HG03095 (cell line): ENCODE measurements at regions not wholly inside any gene's neighbourhood (a gene's known extent, or its start where the extent isn't known, plus 50 kb on each side); places are given as distances from the start of the nearest gene placed in this dataset.
A peak's percentile ranks its signal among the peaks of the same experiment; 100 is the strongest.

Source experiments
- ATAC-seq: cut with Tn5 transposase; IDR thresholded peaks from one replicate; pipeline ENCODE4 v1.9.1; 2021; ENCODE audit warnings: moderate library complexity; ENCODE audit not compliant: unreplicated experiment

DNA sequence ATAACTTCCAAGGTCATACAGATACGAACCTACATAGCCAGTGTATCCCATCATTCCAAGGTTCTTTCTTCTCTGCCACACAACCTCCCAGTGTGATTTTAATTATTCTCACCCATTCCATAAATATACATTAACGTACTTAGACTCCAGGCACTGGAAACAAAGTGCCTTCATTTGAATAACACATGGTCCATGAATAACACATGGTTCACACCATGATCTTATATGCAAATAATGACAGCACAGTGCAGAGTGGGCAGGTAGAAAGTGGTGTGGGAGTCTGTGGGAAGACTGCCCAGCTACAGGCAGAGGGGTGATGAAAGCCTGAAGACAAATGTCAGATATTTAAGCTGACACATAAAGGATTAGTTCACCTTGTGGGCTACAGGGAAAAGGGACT is 425.2 kb downstream of the HACE1 start:
- ATAC-seq = no peak

DNA sequence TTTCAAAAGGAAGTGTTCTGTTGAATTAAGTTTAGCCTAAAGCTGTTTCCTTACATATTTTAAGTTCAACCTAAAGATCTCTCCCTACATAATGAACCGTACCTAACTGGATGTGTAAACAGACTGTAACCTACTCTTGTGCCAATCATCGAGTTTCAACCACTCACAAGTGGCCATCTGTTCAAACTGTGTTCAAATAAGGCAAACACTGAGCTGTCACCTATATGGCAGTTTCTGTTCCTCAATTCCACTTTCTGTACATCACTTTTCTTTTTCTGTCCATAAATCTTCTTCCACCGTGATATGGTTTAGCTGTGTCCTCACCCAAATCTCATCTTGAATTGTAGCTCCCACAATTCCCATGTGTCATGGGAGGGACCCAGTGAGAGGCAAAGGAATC is 428.6 kb downstream of the HACE1 start:
- ATAC-seq = peak; percentile 55

DNA sequence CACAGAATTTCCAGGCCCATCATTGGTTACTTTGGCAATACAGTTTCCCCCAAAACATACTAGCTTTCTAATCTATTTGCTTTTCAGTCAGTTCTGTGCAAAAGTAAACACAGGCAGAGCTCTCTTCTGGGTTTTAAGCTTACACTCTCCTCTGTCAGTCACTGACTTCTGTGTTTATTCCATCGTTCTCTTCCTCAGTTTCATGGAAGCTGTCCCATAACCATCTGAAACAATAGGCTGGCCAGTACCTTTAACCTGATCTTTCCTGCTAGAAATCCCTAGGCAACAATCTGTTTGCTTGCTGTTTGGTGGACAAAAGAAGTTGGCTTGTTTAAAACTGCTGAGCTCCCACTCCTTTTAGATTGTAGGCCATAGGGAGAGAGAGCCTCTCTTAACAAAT is 431.5 kb downstream of the HACE1 start:
- ATAC-seq = no peak

DNA sequence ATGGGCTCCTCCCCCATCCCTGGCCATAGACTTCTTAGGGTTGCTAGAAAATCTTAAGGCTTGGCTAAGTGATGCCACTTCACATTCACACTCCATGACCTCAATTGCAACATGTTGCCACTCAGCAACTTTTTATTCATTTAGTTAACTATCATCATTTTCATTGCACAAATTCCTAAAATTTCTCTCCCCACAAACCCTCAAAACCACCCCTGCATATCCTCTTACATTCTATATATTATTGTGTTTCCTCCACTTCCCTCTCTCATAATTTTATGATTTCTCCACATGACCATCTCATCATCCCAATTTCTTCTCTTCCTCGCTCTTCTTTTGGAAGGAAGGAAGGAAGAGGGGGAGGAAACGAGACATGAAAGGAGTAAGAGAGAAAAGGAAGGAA is 436.0 kb downstream of the HACE1 start:
- ATAC-seq = no peak

DNA sequence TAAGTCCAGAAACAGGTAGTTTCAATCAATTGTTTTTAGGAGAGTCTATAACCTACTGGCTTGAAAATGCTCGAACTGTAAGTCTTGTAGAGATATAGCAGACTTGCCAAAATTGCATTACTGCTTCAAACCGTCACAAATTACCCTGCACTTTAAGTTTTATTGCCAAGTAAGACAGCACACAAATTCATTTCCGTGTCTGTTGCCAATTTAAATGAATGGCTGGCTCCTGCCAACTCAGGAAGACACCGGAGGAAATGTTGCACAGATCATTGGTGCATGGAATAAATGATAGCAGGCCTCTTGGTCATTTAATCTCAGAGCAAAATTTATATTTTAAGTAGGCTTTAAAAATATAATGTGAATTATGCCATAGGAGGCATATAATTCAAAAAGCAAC is 438.1 kb downstream of the HACE1 start:
- ATAC-seq = no peak

DNA sequence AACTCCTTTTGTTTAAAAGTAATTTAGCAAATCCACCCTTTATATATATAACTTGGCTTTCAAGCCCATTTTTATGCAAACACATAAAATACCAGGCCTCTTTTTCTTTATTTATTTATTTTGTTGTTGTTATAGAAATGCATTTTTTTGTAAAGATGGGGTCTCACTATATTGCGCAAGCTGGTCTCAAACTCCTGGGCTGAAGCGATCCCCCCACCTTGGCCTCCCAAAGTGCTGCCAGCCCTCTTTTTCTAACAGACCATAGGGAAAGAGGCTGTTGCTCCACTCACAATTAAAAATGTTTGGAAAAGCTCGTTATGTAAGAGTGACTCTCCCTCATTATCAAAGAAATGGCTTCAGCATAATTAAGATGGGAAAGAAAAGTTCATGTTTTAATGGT is 440.9 kb downstream of the HACE1 start:
- no peak for ATAC-seq

DNA sequence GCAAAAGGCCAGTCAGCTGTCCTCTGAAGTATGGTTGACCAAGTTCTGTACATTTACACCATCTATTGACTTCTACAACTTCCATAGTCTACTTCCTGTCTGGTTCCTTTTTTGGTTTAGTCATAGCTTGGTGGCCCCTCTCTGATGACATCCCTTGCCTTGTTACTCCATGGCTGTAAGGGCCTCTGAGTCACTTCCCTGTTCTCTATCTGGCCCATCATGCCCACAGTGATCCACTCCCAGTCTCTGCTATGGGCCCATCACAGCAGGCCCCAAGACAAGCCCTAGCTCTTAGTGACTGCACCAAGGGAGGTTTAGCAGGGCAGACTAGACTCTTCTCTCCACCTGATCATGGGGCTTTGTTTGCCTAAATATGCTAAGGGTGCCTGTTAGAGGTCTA is 441.6 kb downstream of the HACE1 start:
- ATAC-seq = no peak

DNA sequence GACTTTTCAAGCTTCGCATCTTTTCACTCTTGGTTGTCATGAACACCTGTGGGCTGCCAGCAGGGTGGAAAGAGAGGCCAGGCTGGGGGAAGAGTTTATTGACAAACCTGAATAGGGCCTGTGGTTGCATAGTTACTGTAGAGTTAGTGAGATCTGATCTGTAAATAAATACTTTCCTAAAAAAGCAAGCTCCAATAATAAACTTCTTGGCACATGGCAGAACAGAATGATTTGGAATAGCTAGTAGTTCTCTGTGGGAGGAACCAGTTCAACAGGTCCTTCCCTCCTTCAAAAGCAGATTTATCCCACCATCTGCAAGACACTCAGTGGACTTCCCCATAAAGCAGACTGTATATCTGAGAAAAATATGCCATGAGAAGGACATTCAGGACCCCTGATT is 445.0 kb downstream of the HACE1 start:
- no peak for ATAC-seq

DNA sequence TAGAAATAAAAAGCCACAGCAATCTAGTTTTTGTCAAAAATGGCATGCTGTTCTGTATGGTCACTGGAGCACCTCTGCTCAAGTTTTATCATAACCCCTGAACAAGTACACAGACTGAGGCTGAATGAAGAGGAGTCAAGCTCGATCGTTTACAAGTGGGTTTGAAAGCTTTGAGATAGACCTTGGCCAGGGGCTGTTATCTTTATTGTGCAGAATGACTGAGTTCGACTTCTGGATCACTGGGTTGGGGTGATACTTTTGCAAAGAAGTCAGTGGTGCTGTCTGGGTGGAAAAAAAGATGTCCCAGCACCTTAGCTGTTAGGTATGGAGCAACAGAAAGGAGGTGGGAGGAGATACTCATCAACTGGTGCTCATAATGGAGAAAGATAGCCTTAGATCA is 446.0 kb downstream of the HACE1 start:
- no peak for ATAC-seq

DNA sequence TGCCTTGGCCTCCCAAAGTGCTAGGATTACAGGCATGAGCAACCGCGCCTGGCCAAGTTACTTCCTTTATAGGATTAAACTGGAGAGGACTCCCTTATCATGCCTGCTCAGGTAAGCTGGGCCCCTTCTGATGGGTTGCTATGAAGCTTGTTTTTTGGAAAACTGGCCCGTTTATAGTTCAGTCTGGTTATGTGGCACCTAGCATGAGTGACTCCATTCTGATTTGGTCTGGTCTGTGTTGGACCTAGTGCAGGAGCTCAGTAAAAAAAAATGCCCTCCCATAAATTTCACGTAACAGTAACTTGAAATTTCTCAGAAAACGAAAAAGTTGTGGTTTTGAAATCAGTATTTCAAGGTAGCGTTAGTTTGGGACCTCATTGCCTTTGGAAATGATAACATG is 448.4 kb downstream of the HACE1 start:
- ATAC-seq = no peak

DNA sequence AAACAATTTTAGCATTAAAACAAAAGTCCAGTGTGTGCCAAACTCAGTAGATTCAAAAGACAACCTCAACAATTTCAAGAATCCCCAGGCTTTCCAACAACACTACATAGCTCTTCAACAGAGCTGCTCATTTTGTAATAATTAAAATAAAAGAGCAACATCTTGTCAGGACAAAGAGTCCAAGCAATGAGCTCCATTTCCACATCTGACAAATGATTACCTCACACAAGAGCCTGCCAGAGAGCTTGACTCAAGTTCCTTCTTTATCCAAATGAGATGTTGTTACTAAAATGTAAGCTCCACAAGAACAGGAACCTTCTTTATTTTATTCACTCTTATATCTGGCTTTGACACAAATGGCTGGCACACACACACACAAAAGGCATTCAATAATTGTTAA is 449.8 kb downstream of the HACE1 start:
- no peak for ATAC-seq

DNA sequence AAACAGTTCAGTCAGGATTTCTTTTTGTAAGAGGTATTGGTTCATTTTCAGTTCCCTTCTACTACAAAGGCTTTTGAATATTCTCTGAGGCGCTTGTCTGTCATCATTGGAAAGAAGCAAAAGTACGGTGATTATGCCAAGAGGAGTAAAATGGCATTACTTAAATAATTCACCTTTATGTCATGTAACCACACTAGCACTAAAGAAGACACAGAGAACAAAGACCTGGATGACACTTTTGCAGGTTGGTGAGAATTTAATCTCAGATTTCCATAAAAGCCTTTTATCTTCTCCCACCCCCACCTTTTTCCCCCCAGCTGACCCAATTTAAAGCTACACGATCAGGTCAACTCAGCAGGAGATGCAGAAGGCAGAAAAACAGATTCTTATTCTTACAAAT is 451.8 kb downstream of the HACE1 start:
- ATAC-seq = no peak

DNA sequence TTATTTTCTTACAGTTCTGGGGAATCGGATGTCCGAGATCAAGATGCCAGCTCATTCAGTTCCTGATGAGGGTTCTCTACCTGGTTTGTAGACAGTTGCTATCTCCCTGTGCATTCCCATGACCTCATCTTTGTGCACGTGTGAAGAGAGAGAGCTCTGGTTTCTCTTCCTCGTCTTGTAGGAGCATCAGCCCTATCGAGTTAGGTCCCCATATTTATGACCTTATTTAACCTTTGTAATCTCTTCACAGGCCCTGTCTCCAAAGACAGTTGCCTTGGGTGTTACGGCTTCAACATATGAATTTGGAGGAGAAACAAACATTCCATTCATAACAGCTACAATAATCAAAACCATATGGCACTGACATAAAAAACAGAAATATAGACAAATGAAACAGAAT is 455.3 kb downstream of the HACE1 start:
- ATAC-seq = no peak

DNA sequence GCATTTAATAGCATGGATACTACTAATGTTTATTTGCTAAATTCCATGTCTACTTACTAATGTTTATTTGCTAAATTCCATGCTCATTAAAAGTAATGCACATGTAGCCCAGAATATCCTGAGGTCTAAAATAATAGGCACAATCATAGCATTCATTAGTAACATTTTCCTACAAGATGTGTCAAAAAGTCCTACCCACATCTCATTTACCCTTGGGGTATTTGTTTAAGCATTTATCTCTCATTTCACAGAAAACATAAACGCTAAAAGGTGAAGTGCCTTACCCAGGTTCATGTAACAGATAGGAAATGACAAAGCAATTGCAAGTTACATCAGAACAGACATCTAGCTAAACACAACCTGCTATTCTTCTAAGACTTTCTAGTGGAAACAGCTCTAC is 457.1 kb downstream of the HACE1 start:
- no peak for ATAC-seq

DNA sequence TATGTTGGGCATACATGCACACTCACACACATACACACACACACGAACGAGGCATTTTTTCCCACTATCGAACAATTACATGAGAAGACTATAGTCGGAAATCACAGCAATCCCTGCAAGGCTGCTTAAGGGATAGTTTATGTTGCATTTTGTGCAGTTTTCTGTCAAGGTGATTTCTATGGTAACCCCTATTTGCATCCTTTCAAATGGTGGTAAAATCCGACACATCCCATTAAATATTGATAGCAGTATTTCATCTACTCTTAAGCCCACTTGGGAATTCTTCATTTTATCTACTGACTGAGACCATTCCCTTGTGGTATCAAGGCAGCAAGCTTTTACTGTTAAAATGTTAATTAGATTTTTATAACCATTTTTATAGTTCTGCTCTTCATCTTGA is 457.8 kb downstream of the HACE1 start:
- no peak for ATAC-seq

DNA sequence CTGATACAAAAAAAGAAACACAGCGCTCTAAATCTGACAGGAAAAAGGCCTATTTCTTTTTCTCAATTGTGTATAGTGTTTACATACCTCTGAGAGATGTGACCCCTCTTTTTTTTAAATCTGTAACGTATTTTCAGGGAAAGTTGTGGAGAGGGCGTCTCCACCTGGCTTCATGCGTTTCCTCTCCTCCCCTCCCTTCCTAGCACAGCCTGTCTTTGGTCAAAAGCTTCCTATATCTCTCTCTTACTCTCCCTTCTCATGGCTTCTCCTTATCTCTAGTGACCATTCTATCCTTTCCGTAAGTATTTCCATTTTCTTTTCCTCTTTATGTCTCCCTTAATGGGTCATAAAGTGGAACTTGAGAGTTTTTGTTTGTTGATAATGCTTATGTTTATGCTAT is 458.9 kb downstream of the HACE1 start:
- no peak for ATAC-seq

DNA sequence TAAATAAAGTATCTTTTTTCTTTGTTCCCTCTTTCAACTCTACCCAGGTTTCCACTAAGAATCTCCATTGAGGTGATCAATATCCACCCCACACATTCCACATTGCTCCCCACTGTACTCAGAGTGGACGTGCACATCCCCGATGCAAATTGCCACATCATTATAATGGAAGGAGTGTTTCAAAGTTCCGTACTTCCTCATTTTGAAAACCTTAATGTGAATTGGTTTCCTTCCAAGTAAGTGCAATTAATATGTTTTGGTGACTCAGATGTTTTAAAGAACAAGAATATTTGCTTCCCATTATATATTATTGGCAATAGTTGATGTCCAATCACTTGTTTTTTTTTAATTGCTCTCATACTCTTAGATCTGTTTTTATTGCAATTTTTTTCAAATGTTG is 463.6 kb downstream of the HACE1 start:
- no peak for ATAC-seq

DNA sequence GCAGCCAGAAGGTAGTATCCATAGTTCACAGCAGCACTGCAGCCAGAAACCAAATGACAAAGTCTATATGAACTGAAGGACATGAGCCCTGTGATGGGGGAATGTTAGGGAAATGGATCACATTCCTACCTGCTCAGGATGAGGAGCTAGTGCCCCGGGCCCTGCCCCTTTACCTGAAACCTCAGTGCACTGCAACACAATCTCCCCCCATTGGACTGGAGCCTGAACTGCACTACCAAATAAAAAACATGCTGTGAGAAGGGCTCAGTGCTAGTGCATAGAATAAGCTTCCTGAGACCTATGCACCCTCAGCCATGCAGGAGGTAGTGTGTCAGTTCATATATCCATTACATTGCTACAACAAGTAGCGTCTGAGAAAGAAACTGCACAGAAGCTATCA is 477.8 kb downstream of the HACE1 start:
- ATAC-seq = no peak

DNA sequence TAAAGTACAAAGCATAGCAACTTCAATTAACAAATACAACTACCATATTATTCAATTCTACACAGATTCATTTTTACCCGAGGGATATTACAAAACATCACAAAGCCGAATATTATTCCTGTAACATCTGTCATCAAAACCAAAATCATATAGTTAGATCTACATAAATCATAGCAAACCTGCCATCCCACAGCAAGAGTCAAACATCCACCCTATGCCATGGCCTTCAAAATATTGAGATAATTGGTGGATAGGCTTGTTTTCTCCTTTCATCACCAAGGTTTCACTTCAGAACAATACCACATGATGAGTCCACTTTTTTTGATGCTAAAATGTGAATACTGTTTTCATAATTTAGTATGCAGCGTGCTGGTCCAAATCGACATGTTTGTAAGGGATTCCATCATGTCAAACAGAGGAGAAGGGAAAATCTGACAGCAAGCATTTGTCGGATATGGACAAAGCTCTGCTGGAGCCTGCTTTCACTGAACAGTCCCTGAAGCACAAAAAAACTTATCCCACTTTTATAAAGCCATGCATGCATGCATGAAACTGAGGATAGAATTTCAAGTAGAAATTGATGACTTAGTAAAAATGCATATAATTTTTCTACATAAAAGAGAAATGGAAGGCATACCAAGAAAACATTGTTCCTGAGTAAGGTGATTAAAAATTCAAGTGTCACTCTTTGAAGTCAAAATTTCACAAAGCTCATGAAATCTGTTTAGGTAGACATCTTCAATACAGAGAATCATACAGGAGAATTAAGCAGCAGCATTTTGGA is 494.1 kb downstream of the HACE1 start:
- ATAC-seq = no peak

DNA sequence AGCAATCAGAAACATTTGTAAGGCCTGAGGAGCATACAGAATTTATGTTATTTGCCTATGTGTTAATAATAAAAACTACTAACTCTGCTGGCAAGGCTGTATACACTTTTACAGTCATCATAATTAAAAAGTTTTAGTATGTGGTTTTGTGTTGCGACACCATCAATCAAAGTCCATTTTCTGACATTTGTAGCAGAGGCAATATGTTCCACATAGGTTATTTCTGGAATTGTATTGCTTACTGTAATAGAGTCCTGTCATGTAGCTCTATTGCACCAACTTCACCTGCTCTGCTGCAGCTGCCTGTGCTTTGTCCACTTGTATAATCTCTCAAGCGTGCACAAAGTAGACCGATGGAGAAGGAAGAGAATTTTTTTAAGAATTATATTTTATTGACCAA is 501.8 kb downstream of the HACE1 start:
- no peak for ATAC-seq

DNA sequence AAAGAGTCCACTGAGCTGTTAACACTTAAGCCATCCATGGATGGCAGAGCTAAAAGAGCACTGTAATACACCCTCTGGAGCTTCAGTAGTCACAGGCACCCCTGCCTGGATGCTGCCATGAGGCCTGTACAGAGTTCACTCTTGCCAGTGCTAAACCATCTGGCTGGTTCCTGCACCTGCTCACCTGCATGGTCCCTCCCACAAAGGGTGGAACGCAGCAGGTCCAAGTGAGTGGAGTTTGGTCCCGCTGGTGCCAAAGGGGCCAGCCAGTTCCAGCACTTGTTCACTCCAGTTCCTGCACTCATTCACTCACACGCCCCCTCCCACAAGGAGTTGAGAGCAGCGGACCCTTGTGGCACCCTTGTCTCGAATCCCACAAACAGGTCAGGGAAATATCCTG is 503.5 kb downstream of the HACE1 start:
- no peak for ATAC-seq

DNA sequence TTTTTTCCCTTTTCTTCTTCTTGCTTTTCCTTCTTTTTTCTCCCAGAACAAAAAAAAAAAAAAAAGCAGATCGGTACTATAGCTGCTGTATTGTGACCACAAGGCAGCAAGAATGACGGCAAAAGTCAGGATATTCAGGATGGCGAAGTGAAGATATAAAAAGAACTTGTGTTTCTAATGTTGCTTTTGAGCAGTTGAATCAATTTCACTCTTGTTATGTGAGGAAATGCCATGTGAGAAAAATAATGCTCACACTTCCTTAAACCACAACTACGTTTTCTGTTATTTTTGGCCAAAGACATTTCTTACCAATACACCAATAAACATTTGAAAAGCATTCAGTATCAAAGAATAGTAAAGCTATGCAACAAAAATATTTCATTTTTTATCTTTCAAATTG is 510.5 kb downstream of the HACE1 start:
- no peak for ATAC-seq

DNA sequence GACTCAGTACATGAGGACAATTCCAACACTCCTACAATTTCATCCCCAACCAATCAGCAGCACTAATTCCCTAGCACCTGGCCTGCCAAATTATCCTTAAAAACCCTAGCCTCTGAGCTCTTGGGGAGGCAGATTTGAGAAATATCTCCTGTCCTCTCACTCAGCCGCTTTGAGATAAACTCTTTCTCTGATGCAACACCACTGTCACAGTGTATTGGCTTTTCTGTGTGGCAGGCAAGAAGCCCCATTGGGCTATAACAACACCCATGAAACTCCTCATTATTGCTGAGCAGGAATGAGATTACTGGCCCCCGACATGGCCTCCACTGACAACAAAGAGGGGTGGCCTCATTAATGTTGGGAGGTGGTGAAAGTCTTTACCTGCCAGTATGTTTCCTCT is 515.5 kb downstream of the HACE1 start:
- ATAC-seq = no peak
